ENCODE measurements at regions not wholly inside any gene's neighbourhood (a gene's known extent, or its start where the extent isn't known, plus 50 kb on each side); places are given as distances from the start of the nearest gene placed in this dataset.

DNA sequence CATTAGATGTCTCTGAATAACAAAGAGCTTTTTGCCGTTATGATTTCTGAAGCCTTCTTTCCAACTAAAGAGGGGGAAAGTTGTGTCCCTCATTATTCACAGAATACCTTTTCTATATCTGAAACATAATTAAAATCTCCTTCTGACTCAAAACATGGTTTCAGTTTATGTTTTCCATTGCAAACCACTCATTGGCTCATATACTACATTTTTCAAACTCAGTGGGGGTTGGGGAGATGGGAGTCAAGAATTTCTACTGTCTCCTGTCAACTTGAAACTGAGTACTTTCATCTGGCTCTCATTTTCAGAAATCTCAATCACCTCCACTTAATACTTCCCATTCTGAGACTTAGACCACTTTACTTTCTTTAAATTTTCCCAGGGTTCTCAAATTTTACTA lies 1839.5 kb upstream of the PCDH10 start:
- 87 to 94% methylated on average over 1 of the region's 1 CpG for WGBS, 2 donors
- FAIRE-seq (no peak), ATAC-seq (no peak), DNase-seq (no peak)
- no peak for TF ChIP-seq CTCF (IDR thresholded peaks at IDR 0.05)
- H3K36me3 ChIP-seq, result no peaks in the 10 kb centered on the region
- H3K4me1 ChIP-seq, result no peaks in the 10 kb centered on the region
- H3K4me3 ChIP-seq, result no peak overlapping the region
- H3K27me3 ChIP-seq, result no peaks in the 10 kb centered on the region
- no peak overlapping the region for H3K27ac ChIP-seq
- intact Hi-C loops (cut with DNase I), result no loop called here
- H3K9me3 ChIP-seq, result no peaks in the 10 kb centered on the region

- H3K36me3 ChIP-seq, result no peaks in the 10 kb centered on the region
- H3K27ac ChIP-seq, result no peak overlapping the region
- ATAC-seq (no peak), DNase-seq (no peak), FAIRE-seq (no peak)
- intact Hi-C loops (cut with DNase I), result no loop called here
- H3K27me3 ChIP-seq, result no peaks in the 10 kb centered on the region
- no peak overlapping the region for H3K4me3 ChIP-seq
- 74 to 88% methylated on average over 3 of the region's 3 CpGs for WGBS, 2 donors
- H3K9me3 ChIP-seq, result no peaks in the 10 kb centered on the region
- no peak for TF ChIP-seq CTCF (IDR thresholded peaks at IDR 0.05)
- no peaks in the 10 kb centered on the region for H3K4me1 ChIP-seq
Observed at GRCh38 chr4:131316086-131316485, 1833.0 kb upstream of the PCDH10 start.

- Histone ChIP-seq H3K36me3 (no peaks in the 10 kb centered on the region), H3K9me3 (no peaks in the 10 kb centered on the region), H3K4me1 (no peaks in the 10 kb centered on the region), H3K27me3 (no peaks in the 10 kb centered on the region), H3K4me3 (no peak overlapping the region), H3K27ac (no peak overlapping the region)
- DNase-seq, result no peak
- TF ChIP-seq CTCF (IDR thresholded peaks at IDR 0.05), result no peak
- ATAC-seq, result no peak
- no peak for FAIRE-seq
- intact Hi-C loops (cut with DNase I), result no loop called here
- 50 to 54% methylated on average over 2 of the region's 2 CpGs for WGBS, 2 donors
Observed at GRCh38 chr4:131337936-131338335, 1811.2 kb upstream of the PCDH10 start.

- Histone ChIP-seq H3K9me3 (no peaks in the 10 kb centered on the region), H3K27me3 (no peaks in the 10 kb centered on the region), H3K4me3 (no peak overlapping the region), H3K36me3 (no peaks in the 10 kb centered on the region), H3K4me1 (no peaks in the 10 kb centered on the region), H3K27ac (no peak overlapping the region)
- WGBS, 2 donors, result 55 to 67% methylated on average over 2 of the region's 2 CpGs
- FAIRE-seq (no peak), ATAC-seq (no peak), DNase-seq (no peak)
- no peak for TF ChIP-seq CTCF (IDR thresholded peaks at IDR 0.05)
- intact Hi-C loops (cut with DNase I), result no loop called here
Observed at GRCh38 chr4:131339137-131339536, 1810.0 kb upstream of the PCDH10 start.

GRCh38 chr4:131344761-131345160 lies 1804.3 kb upstream of the PCDH10 start:
- Histone ChIP-seq H3K27ac (no peak overlapping the region), H3K27me3 (no peaks in the 10 kb centered on the region), H3K4me1 (no peaks in the 10 kb centered on the region), H3K4me3 (no peak overlapping the region), H3K9me3 (no peaks in the 10 kb centered on the region), H3K36me3 (no peaks in the 10 kb centered on the region)
- WGBS, 2 donors, result 63 to 68% methylated on average over 2 of the region's 2 CpGs
- TF ChIP-seq CTCF (IDR thresholded peaks at IDR 0.05), result no peak
- ATAC-seq, result no peak
- intact Hi-C loops (cut with DNase I), result no loop called here
- FAIRE-seq, result no peak
- DNase-seq, result no peak

Measured in pancreas (tissue), 10 donors.